NT2/D1 (cell line): ENCODE measurements at regions not wholly inside any gene's neighbourhood (a gene's known extent, or its start where the extent isn't known, plus 50 kb on each side); places are given as distances from the start of the nearest gene placed in this dataset.

ENCODE experiments used
- DNase-seq: peaks from one replicate; pipeline ENCODE4 v3.0.0-alpha.2; 2011; ENCODE audit warnings: low read depth, low spot score
- H3K27me3 ChIP-seq: 2 replicates; pipeline ENCODE4 v1.6.0; 2011; ENCODE audit warnings: mild to moderate bottlenecking; ENCODE audit not compliant: insufficient read length, insufficient read depth
- H3K36me3 ChIP-seq: 2 replicates; pipeline ENCODE4 v1.6.1; 2011; ENCODE audit warnings: mild to moderate bottlenecking, low read length, mixed read lengths; ENCODE audit not compliant: insufficient read depth, insufficient read length
- H3K4me1 ChIP-seq: 2 replicates; pipeline ENCODE4 v1.5.1; 2011; ENCODE audit not compliant: insufficient read depth, insufficient read length
- H3K4me3 ChIP-seq: 2 replicates; pipeline ENCODE4 v1.5.1; 2011; ENCODE audit warnings: low read depth; ENCODE audit not compliant: insufficient read length
- H3K9ac ChIP-seq: 2 replicates; pipeline ENCODE4 v1.6.0; 2011; ENCODE audit warnings: low read depth; ENCODE audit not compliant: insufficient read length
- H3K9me3 ChIP-seq: 2 replicates; pipeline ENCODE4 v1.5.1; 2011; ENCODE audit warnings: mild to moderate bottlenecking, low read length; ENCODE audit not compliant: insufficient read depth
- SUZ12 ChIP-seq: IDR thresholded peaks from 2 replicates; pipeline ENCODE4 v1.6.1; 2011; ENCODE audit not compliant: insufficient read length, insufficient read depth; ENCODE audit errors: extremely low read depth
- YY1 ChIP-seq: IDR thresholded peaks from 2 replicates; pipeline ENCODE4 v1.6.1; 2011; ENCODE audit not compliant: insufficient read length, insufficient read depth
- ZNF274 ChIP-seq: IDR thresholded peaks from 2 replicates; pipeline ENCODE4 v1.6.1; 2011; ENCODE audit warnings: mild to moderate bottlenecking, low read depth, low read length

GRCh38 chr3:178465260-178466180 lies 70.7 kb upstream of the KCNMB2 start:
- Histone ChIP-seq H3K27me3 (no peaks in the 10 kb centered on the region), H3K4me1 (no peaks in the 10 kb centered on the region), H3K4me3 (no peak overlapping the region), H3K36me3 (no peaks in the 10 kb centered on the region), H3K9ac (no peak overlapping the region), H3K9me3 (no peaks in the 10 kb centered on the region)
- TF ChIP-seq SUZ12 (no peak), YY1 (no peak), ZNF274 (no peak)
- no peak for DNase-seq

- H3K9ac ChIP-seq, result no peak overlapping the region
Observed at GRCh38 chr3:178472941-178473340, 63.3 kb upstream of the KCNMB2 start.

GRCh38 chr3:178474526-178474925 lies 61.7 kb upstream of the KCNMB2 start:
- no peak for DNase-seq
- no peak overlapping the region for H3K4me3 ChIP-seq
- no peaks in the 10 kb centered on the region for H3K4me1 ChIP-seq
- H3K27me3 ChIP-seq, result no peaks in the 10 kb centered on the region
- no peak overlapping the region for H3K9ac ChIP-seq
- no peak for TF ChIP-seq YY1
- no peak for TF ChIP-seq SUZ12
- TF ChIP-seq ZNF274, result no peak
- H3K36me3 ChIP-seq, result no peaks in the 10 kb centered on the region
- H3K9me3 ChIP-seq, result no peaks in the 10 kb centered on the region

More at GRCh38 chr3:178472941-178473340, 63.3 kb upstream of the KCNMB2 start:
- Histone ChIP-seq H3K9me3 (no peaks in the 10 kb centered on the region), H3K4me1 (no peaks in the 10 kb centered on the region), H3K27me3 (no peaks in the 10 kb centered on the region), H3K4me3 (no peak overlapping the region), H3K36me3 (no peaks in the 10 kb centered on the region)
- TF ChIP-seq YY1 (no peak), SUZ12 (no peak), ZNF274 (no peak)
- no peak for DNase-seq

GRCh38 chr3:178475062-178475461 lies 61.2 kb upstream of the KCNMB2 start:
- no peaks in the 10 kb centered on the region for H3K4me1 ChIP-seq
- H3K9me3 ChIP-seq, result no peaks in the 10 kb centered on the region
- no peak for DNase-seq
- no peaks in the 10 kb centered on the region for H3K27me3 ChIP-seq
- H3K9ac ChIP-seq, result no peak overlapping the region
- H3K4me3 ChIP-seq, result no peak overlapping the region
- no peak for TF ChIP-seq YY1
- no peak for TF ChIP-seq ZNF274
- TF ChIP-seq SUZ12, result no peak
- H3K36me3 ChIP-seq, result no peaks in the 10 kb centered on the region

GRCh38 chr3:178476886-178477285 lies 59.4 kb upstream of the KCNMB2 start:
- DNase-seq, result no peak
- H3K4me3 ChIP-seq, result no peak overlapping the region
- H3K9me3 ChIP-seq, result no peaks in the 10 kb centered on the region
- H3K27me3 ChIP-seq, result no peaks in the 10 kb centered on the region
- no peak overlapping the region for H3K9ac ChIP-seq
- H3K4me1 ChIP-seq, result no peaks in the 10 kb centered on the region
- no peaks in the 10 kb centered on the region for H3K36me3 ChIP-seq
- TF ChIP-seq ZNF274 (no peak), YY1 (no peak), SUZ12 (no peak)

- no peak overlapping the region for H3K9ac ChIP-seq
- no peaks in the 10 kb centered on the region for H3K36me3 ChIP-seq
- H3K27me3 ChIP-seq, result no peaks in the 10 kb centered on the region
- TF ChIP-seq ZNF274 (no peak), YY1 (no peak), SUZ12 (no peak)
- no peaks in the 10 kb centered on the region for H3K4me1 ChIP-seq
- H3K9me3 ChIP-seq, result no peaks in the 10 kb centered on the region
- H3K4me3 ChIP-seq, result no peak overlapping the region
- DNase-seq, result no peak
Observed at GRCh38 chr3:178479446-178479845, 56.8 kb upstream of the KCNMB2 start.

- TF ChIP-seq ZNF274 (no peak), YY1 (no peak), SUZ12 (no peak)
- no peaks in the 10 kb centered on the region for H3K36me3 ChIP-seq
- DNase-seq, result no peak
- no peaks in the 10 kb centered on the region for H3K4me1 ChIP-seq
- H3K9me3 ChIP-seq, result no peaks in the 10 kb centered on the region
- no peak overlapping the region for H3K4me3 ChIP-seq
- H3K27me3 ChIP-seq, result no peaks in the 10 kb centered on the region
- no peak overlapping the region for H3K9ac ChIP-seq
Observed at GRCh38 chr3:178479860-178480259, 56.4 kb upstream of the KCNMB2 start.
